OCI-LY7 (cell line): ENCODE measurements at regions not wholly inside any gene's neighbourhood (a gene's known extent, or its start where the extent isn't known, plus 50 kb on each side); places are given as distances from the start of the nearest gene placed in this dataset.

Experiments
- CTCF ChIP-seq: fragments of 200-600 bp; sonication (generic); conservative IDR thresholded peaks from 2 replicates; pipeline ENCODE4 v1.5.1; 2014; ENCODE audit warnings: mild to moderate bottlenecking, antibody characterized with exemption, low read length, moderate library complexity, mixed read lengths
- EZH2phosphoT487 ChIP-seq: fragments of 200-600 bp; sonication (generic); IDR thresholded peaks from 2 replicates; pipeline ENCODE4 v1.6.1; 2018; ENCODE audit warnings: low read depth, borderline replicate concordance, mild to moderate bottlenecking, mixed run types, antibody characterized with exemption, low read length, moderate library complexity, mixed read lengths

- TF ChIP-seq CTCF (no peak), EZH2phosphoT487 (no peak)
These were observed 879.9 kb upstream of the CDH2 start for GRCh38 chr18:29056800-29057199.
